Loucy (cell line): ENCODE measurements at regions not wholly inside any gene's neighbourhood (a gene's known extent, or its start where the extent isn't known, plus 50 kb on each side); places are given as distances from the start of the nearest gene placed in this dataset.

Experiments used
- EZH2phosphoT487 ChIP-seq: fragments of 200-600 bp; IDR thresholded peaks from 2 replicates; pipeline ENCODE4 v1.6.1; 2018; ENCODE audit warnings: antibody characterized with exemption, mild to moderate bottlenecking, moderate library complexity, borderline replicate concordance
- TF ChIP-seq, protein P1 (sequence below): fragments of 200-600 bp; sonication (generic); conservative IDR thresholded peaks from 2 replicates; pipeline ENCODE4 v1.5.1; 2014; ENCODE audit warnings: mild to moderate bottlenecking, antibody characterized with exemption, low read length

DNA sequence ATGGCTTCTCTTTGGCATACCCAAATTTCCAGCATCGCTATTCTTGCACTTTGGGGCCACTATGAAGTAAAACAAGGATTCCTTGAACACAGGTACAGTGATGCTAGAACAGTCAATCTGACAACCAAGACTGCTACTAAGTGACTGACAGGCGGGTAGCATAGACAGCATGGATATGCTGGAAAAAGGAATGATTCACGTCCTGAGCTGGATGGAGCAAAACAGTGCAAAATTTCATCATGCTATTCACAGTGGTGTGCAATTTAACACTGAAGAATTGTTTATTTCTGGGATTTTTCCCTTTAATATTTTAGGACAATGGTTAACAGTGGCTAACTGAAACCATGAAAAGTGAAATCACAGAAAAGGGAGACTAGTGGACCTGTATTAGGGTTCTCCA is 1511.2 kb upstream of the ZEB2 start:
- TF ChIP-seq, protein P1, sequence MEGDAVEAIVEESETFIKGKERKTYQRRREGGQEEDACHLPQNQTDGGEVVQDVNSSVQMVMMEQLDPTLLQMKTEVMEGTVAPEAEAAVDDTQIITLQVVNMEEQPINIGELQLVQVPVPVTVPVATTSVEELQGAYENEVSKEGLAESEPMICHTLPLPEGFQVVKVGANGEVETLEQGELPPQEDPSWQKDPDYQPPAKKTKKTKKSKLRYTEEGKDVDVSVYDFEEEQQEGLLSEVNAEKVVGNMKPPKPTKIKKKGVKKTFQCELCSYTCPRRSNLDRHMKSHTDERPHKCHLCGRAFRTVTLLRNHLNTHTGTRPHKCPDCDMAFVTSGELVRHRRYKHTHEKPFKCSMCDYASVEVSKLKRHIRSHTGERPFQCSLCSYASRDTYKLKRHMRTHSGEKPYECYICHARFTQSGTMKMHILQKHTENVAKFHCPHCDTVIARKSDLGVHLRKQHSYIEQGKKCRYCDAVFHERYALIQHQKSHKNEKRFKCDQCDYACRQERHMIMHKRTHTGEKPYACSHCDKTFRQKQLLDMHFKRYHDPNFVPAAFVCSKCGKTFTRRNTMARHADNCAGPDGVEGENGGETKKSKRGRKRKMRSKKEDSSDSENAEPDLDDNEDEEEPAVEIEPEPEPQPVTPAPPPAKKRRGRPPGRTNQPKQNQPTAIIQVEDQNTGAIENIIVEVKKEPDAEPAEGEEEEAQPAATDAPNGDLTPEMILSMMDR: no peak
- no peak for TF ChIP-seq EZH2phosphoT487
